GM21381 (cell line): ENCODE measurements at regions not wholly inside any gene's neighbourhood (a gene's known extent, or its start where the extent isn't known, plus 50 kb on each side); places are given as distances from the start of the nearest gene placed in this dataset.

Source experiments
- ATAC-seq: cut with Tn5 transposase; IDR thresholded peaks from one replicate; pipeline ENCODE4 v1.9.1; 2021; ENCODE audit warnings: mild to moderate bottlenecking, moderate library complexity; ENCODE audit not compliant: unreplicated experiment

DNA sequence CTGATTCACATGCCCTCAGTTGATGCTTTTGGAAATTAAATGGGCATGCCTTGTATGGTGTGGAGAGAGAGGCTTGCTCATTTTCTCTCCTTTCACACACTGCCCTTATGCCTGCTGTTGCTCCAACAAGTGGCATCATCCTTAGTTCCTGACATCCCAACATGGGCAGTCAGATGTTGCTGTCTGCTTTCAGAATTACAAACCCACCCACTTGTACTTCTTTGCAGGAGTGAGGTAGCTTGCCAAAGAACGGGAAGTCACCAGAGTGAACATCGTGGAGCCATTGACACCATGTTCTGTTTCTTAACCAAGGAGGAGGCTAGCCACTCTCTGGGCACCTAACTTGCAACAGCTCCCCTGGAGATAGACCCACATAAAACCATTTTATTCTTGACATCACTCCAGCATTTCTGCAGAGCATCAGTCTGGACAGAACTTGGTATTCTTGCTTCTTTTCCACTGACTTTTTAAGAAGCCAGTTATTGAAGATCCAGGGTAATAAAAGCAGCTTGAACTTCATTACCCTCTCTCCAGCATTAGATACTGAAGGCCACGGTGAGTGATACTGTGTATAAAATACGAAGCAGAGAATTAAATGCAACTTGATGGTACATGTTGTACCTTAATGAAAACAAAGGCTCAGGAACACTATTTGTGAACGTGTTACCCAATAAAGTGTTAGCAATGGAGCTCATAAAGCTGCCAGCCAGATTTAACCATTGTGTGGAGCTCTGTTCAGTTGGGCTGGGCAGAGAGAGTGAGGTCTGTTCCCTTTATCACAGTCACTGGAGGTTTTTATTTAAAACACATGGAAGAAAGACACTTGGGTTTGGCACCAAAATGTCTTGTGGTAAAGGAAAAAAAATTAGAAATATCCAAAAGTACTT, 195.8 kb upstream of the HABP2 start:
- no peak for ATAC-seq

DNA sequence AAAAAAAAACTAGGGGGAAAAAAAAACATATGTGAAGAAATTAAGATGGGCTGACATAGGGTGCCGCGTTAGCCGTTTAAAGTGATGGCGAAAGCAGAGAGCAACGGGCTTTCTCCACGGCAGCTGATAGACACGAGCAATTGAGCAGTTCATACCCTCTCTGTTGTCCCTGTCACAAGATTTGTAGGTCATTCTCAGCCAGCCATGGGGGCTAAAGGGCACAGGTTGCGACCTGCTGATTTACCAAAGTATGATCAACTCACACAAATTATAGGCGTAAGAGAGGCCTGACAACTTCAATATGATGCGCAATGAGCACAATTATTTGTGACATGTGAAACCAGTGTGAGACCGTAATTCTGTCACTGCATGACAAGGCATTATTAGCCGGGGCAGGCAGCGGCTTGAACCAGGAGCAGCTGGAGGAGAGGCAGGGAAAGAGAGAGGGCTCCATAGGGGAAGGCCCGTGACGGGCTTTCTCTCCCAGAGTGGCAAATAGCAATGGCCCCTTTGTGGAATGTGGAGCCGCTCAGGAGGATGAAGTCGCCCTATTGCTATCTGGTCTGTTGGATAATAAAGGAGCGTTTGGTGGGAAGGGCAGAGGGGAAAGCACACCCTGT, 195.1 kb upstream of the HABP2 start:
- no peak for ATAC-seq

DNA sequence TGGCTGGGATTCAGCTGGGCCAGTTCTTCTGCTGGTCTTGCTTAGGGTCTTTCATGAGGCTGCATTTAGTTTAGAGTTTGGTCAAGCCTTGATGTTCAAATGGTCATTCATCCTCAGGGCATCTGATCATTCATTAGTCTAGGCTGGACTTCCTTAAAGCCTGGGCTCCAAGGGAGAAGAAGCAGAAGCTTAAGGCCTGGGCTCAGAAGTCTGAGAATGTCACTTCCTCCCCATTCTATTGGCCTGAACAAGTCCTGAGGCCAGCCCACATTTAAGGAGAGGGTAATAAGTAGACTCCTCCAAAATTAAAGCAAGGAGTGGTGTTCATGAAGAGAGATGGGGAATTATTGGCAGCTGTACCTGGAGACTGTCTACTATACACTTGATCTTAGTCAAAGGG, 193.2 kb upstream of the HABP2 start:
- ATAC-seq, result no peak

DNA sequence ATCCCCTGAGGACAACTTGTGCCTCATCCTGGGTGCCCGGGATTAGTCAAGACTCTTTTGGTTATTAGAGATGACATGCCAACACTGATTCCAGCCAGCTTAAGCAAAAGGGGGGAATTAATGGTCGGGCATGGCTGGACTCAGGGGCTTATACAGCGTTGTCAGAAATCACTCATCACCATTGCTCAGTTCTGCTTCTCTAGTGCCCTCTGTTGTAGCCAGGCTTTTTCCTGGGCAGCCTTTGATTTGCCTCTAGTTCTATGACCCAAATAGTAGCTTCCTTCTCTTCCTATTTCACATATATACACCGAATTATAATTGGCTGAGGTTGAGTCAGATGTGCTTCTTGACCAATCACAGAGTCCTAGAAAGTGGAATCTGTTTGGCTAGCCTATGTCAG, 192.0 kb upstream of the HABP2 start:
- ATAC-seq, result no peak

DNA sequence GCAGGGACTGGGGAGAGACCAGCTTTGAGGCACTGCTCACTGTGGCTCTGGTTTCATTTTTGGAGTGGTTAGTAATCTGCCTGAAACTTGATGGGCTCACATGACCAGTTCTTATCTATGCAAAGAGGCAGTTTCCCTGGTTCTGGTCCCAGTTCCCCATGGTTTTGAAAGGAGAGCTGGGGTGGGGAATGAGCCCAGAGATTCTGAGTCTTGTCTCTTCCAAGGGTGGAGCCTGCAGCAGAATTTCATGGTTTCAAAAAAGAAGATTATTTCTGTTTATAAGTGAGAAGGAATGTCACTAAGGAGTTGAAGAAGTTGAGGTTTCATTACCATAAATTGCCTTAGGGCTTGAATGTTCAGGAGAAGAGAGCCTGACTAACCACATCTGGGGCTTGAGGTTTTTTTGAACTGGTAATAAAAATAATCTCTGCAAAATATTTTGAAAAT, 190.2 kb upstream of the HABP2 start:
- no peak for ATAC-seq

DNA sequence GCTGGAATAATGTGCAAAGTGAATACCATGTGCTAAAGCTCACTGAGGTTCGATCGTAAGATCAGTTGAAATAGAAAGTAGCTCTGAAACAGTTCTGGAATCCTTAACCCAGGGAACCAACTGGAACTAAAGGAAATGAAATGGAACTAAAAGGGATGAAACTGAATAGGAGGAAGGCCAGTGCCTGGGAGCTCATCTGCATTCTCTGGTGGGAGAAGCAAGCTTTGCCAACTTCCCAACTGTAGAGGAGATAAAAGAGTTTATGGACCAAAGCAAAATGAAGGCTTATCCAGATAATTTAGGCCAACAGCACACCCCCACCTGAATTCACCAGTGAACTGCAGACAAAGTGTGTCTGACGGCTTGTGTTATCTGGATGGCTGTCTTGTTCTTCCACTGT, 188.6 kb upstream of the HABP2 start:
- no peak for ATAC-seq

DNA sequence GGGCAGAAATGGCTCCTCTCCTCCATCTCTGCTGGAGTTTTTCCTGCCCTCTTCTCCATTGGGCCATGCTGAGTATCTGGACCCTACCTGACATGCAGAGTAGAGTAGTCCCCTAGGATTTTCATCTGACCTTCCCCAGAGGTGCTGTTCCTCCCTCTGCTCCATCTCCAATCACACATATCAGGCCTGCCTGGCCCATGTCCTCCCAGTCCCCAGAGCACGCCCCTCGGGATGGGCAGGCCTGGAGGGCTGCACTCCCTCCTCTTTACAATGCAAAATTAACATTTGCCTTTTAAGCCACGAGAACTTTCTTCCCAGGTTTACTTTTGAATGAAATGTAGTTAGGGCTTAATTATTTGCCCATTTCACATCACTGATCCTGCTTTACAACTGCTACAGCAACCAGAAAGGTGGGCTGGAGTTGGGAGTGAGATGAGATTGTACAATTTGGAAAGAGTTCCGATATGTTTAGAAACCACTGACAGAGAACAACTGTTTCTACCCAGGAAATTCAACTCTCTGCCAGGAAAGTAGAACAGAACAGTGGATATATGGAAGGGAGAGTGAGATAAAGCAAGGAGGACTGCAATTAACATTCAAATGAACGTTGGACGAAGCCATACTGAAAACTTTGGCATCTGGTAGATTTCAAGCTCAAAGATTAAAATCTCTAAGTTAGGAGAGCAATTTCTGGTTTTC, 184.0 kb upstream of the HABP2 start:
- no peak for ATAC-seq

DNA sequence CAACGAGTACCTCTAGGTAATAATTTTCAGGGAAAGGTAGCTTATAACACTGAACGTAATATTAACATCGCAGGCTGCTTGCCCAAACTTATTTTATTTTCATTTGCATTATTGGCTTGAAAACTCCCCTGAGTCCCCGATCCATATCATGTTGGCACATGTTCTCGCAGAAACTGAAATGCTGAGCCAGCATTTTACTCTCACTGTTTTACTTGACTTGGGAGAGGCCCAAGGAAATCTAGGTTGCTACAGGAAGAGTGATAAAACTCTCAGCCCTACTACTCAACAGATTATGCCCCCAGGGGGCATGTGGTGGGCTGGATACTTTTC, 183.5 kb upstream of the HABP2 start:
- ATAC-seq, result no peak

DNA sequence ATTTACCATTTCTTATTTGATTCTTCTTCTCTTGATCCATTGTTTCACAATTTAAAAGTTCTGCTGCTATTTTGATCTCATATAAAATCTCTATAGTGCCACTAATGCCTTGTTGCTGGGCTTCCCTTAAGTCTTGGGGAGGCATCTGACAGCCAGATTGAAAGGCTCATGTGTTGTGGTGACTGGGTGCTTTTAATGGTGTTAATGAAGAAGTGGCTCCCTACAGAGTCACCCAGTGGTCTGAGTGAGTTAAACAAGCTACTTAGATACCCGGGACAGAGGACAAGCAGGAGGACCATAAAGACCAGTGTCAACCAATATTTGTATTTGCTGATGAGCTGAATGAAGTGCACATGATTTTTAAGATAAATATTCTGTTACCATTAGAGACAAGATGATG, 176.4 kb upstream of the HABP2 start:
- no peak for ATAC-seq

DNA sequence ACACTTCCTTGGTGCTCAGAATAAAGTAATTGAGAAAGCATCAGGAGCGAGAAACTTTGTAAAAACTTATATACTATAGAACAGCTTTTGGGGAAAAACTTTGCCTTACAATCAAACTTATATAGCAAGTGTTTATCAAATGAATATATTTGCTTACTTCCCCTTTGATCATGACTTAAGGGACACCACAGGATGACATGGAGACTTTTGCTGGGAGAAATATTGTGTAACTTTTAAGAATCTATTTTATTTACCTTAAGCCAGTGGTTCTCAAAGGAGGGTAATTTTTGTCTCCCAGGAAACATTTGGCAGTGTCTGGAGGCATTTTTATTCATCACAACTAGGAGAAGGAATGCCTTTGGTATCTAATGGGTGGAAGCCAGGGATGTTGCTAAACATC, 173.8 kb upstream of the HABP2 start:
- ATAC-seq, result no peak

DNA sequence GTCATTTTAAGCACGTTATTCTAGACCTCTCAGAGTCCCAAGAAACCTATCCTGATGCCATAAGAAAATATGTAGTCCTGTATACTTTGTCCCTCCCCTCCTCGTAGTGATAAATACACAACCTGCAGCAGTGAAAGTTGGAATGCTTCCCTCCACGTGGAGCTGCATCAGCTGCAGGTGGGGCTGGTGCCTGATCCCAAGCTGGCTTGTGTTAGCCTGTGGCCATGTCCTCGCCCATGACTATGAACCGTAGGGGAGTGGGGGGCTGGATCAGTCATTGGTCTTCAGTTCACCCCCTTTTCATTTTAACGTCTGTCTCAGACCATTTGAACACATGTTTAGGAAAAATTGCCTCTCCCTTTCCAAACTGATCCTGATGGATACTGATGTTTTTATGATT, 171.4 kb upstream of the HABP2 start:
- ATAC-seq, result no peak

DNA sequence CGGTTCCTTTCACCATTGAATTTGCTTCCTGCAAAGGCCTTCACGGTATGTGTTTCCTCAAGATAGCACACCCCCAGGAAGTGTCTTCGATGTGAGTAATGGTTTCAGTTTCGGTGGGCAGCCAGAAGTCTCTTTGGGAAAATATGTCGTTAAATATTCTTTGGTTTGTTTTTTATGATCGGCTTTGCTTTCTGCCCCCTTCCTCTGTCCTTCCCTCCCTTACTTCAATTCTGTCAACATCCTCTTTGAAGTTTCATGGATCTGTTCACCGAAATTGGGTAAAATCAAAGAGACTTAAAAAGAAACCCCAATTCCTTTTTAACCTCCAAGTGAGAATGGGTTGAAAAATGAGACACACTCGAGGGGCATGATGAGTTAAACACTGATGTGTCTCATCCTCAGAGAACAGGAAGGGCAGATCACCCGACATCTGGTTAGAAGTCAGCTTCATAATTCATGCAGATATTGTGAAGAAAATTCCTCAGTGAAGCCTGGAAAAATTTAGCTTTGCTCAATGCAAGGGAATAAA, 170.8 kb upstream of the HABP2 start:
- ATAC-seq, result peak; percentile 58

DNA sequence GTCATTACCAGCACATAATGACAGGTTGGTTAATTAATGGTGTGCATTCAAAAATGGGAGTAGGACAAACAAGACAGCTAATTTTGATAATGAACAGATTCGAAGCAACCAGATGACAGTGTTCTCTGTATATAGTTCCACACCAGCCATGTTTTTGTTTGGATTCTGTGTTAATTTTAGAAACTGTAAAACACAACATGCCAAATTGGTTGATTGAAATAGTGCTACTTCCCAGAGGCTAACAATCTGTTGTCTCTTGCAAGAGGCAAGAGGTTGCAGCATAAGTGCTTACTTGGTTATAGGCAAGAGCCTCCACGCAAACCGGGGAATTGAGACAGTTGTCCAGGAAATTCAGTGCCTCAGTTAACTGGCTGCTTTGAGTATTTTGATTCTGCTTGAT, 170.2 kb upstream of the HABP2 start:
- ATAC-seq, result no peak

DNA sequence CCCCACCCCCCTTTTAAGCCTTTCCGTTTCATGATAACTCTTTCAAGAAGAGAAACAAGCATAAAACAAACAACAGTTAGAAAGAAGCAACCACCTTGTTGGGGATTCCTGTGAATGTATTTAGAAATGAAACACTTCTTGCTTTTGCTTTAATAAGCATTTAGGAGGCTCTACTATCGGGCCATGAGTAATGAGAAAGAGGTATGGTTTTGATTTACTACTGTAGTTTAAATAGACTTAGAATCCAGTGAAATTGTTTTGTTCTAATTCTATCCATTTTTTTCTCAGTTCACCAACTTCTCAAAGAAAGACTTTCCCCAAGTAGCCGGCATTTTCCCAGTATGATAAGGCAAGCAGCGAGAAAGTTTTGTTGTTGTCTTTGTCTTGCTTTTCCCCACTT, 168.7 kb upstream of the HABP2 start:
- no peak for ATAC-seq

DNA sequence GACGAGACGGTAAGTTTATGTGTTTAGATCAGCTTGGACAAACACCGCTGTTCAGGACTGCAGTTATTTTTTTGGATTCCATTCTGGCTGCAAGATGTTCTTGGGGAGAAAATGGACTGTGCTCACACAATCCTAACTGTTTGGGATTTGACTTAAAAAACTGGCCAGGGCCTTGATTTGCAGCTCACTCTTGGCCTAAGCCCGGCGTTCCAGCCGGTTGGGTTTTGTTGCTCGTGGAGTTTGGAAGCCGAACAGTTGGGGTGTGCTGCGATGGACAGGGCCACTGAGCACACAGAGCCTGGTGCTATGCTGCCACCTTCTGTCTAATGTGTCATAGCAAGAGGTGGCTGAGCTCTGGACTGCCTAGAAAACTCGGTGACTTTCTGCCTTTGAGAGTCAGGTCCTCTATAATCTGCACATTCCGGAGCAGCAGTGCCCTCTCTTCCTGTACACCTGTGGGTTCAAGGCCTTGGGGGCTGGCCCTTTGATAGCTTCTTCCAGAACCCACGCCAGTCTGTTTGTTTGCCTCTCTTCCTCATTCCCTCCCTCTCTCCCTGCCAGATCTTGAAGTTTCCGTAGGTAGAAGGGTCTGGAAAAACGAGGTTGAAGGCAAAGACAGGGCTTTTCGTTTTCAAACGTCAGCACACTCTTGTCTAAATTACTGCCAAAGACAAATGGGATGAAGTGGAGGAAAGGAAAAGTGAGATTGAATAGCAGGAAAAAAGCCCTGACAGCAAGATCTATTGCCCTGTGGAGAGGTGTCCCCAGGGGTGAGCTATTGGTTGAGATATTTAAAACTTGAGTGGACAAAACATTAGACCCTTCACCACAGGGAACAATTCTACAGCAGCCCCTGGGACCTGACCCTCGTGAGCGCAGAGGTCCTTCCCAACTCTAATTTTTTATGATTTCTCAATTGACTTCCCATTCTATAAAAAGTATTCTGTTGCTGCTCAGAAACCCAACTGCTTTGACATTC, 167.5 kb upstream of the HABP2 start:
- ATAC-seq, result peak; percentile 79

DNA sequence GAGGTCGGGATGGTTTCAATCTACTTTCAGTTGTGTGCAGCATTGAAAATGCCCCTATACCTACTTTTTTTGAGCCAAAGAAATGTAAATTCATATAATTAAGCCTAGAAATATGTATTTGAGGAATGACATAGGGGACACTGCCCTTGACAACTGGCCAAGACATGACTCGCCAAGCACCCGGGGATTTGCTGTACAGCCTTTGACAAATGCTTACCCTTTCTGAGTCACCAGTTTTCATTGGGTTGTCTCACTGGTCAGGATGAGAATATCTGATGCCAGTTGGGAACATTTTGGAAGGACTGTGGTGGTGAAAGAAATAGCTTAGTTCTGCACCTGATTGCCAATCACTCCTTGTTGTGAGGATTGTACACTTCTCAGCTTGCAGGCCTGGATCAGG, 166.8 kb upstream of the HABP2 start:
- no peak for ATAC-seq

DNA sequence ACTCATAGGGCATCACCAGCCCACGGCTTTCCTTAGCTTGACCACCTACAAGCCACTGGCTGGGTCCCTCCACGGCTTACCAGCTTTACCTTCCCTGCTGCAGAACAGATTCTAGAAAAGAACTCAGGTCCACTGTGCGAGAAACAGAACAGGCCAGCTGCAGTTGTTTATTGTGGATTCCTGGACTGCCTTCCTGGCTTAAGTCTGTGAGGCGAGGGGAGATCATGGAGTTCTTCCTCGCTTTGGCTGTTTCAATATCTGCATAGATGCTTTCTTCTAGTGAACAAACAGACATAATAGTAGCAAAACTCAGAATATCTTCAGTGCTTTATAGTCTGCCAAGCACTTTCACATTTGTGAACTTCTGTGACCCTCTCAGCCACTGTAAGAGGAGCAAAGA, 162.9 kb upstream of the HABP2 start:
- ATAC-seq, result no peak

DNA sequence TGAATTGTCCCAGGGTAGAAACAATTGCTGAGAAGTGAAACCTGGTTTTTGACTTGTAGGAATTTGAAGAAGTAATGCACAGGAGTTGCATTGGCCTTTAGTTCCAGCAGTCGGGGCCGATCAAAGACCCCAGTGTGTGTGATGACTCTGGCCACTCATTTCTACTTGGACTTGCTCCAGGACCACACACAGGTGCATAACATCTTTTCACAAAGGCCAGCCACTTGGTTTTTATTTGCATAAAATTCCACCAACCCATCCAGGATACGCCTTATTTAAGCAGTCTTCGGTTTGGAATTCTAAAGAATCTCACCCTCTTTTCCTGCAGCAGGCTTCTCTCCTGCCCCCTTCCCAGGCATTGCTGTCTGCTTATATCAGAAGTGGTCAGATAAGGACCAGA, 162.0 kb upstream of the HABP2 start:
- no peak for ATAC-seq

DNA sequence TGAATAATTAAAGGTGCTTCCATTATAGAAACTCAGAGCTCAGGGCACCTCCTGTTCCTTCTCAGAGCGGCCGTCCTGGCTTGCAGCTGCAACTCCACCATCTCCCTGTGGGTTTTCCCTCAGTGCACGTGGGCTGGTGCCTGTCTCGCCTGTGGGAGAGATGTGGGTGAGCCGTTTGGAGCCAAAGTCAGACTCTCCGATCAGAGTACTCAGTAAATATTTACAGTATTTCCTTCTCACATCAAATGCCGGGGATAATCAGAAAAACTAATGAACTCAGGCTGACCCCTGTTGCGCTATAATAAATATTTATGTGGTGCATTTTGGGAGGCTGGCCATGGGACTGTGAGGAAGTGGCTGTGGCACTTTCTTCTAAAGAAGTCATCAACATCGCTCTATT, 155.8 kb upstream of the HABP2 start:
- no peak for ATAC-seq

DNA sequence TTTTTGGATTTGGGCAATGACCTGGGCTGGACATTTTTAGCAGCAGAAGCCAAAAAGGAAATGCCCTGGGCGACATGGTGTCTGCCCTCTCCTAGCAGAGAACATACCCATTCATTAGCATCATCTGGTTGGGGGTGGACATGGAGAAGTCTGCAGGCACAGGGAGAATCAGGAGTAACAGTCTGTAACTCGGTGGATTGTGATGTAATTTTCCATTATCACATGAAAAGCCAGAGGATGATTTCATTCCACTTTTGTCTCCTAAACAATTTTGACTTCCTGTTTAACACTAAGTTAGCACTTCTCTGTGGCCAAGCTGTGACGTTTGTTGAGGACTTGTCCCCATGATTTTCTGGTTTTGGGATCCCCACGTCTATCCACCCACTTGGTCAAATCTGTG, 153.8 kb upstream of the HABP2 start:
- ATAC-seq, result no peak

DNA sequence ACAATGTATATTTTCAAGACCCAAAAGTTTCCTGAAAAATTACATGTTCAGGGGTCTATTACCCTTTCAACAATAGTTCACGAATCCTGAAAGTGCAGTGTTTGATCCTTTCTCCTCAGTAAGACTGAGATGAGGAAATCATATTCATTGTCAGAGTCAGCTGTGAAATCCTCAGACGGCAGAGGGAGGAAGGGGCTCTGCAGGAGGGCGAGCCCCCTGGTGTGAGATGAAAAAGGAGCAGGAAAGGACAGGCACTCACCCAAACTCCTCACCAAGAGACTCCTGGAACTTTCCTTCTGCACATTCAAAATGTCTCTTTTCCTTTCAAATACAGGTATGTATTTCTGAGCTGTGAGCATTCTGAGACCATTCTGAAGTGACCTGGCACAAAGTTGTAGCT, 150.3 kb upstream of the HABP2 start:
- ATAC-seq, result no peak
